ENCODE measurements at regions not wholly inside any gene's neighbourhood (a gene's known extent, or its start where the extent isn't known, plus 50 kb on each side); places are given as distances from the start of the nearest gene placed in this dataset.

DNA sequence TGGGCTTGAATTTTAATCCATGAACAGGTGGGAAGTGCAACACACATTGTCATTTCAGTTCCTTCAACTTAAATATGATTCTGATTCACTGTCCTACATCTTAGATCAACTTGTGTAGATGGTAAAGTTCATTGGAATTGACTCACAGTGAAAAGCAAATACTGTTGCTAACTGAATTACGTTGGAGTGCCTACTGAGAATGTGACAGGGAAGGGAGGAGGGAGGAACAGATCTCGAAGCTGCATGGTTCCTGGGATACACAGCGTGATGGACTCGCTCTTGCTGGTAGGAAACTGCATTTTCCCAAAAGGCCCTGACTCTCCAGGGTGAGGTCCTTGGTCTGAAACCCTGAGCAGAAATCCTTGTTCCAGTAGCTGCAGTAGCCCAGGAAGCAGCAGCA is 284.2 kb downstream of the USP46 start:
- no peak for TF ChIP-seq POLR2A (IDR thresholded peaks at IDR 0.05; ENCODE audit: control extremely low read depth in 1 of 2, low read depth in 2 of 2, low read length in 2 of 2)
- TF ChIP-seq USF2 (IDR thresholded peaks at IDR 0.05; ENCODE audit: low read length): no peak
- TF ChIP-seq CHD2 (IDR thresholded peaks at IDR 0.05; ENCODE audit: low read length): no peak
- no peak for TF ChIP-seq CBX8 (IDR thresholded peaks at IDR 0.05; ENCODE audit: borderline replicate concordance, low read depth, low read length)

Data from H1 (cell line).